Neural progenitor cell (in vitro differentiated cells): ENCODE measurements at regions not wholly inside any gene's neighbourhood (a gene's known extent, or its start where the extent isn't known, plus 50 kb on each side); places are given as distances from the start of the nearest gene placed in this dataset.
A peak's percentile ranks its signal among the peaks of the same experiment; 100 is the strongest.

ENCODE experiments used
- DNase-seq: peaks from one replicate; pipeline ENCODE4 v3.0.0-alpha.2; 2016; ENCODE audit warnings: low spot score
- H2AFZ ChIP-seq: fragments of 200-600 bp; sonication (generic); replicated peaks from 2 replicates; pipeline ENCODE4 v1.6.1; 2016; ENCODE audit warnings: antibody characterized with exemption
- H3F3A ChIP-seq: fragments of 200-600 bp; sonication (generic); 2 replicates; pipeline ENCODE4 v1.6.1; 2016; ENCODE audit warnings: antibody characterized with exemption, low read depth
- H3K27ac ChIP-seq: fragments of 200-600 bp; sonication (generic); 2 replicates; pipeline ENCODE4 v1.5.1; 2016; ENCODE audit warnings: mild to moderate bottlenecking
- H3K27me3 ChIP-seq: fragments of 200-600 bp; sonication (generic); 2 replicates; pipeline ENCODE4 v1.6.1; 2016; ENCODE audit warnings: mild to moderate bottlenecking, moderate library complexity
- H3K36me3 ChIP-seq: fragments of 200-600 bp; sonication (generic); 2 replicates; pipeline ENCODE4 v1.5.1; 2016
- H3K4me1 ChIP-seq: fragments of 200-600 bp; sonication (generic); 2 replicates; pipeline ENCODE4 v1.6.1; 2016; ENCODE audit warnings: mixed run types
- H3K4me2 ChIP-seq: fragments of 200-600 bp; sonication (generic); 2 replicates; pipeline ENCODE4 v1.6.1; 2016
- H3K4me3 ChIP-seq: fragments of 200-600 bp; sonication (generic); 2 replicates; pipeline ENCODE4 v1.5.1; 2016
- H3K79me2 ChIP-seq: fragments of 200-600 bp; sonication (generic); 2 replicates; pipeline ENCODE4 v1.6.1; 2016; ENCODE audit warnings: low read depth
- H3K9ac ChIP-seq: fragments of 200-600 bp; sonication (generic); 2 replicates; pipeline ENCODE4 v1.6.1; 2016
- H3K9me3 ChIP-seq: fragments of 200-600 bp; sonication (generic); 2 replicates; pipeline ENCODE4 v1.5.1; 2016; ENCODE audit warnings: low read depth
- H4K20me1 ChIP-seq: fragments of 200-600 bp; sonication (generic); 2 replicates; pipeline ENCODE4 v1.6.1; 2016; ENCODE audit warnings: low read depth
- H3K27ac Mint-ChIP-seq: 3 replicates; pipeline ENCODE4 v1.8.0; 2021; ENCODE audit warnings: mixed read lengths
- H3K27me3 Mint-ChIP-seq: 2 replicates; pipeline ENCODE4 v1.8.0; 2022; ENCODE audit warnings: low read depth, mild to moderate bottlenecking, inconsistent platforms, moderate library complexity, mixed read lengths; ENCODE audit not compliant: insufficient read depth
- H3K36me3 Mint-ChIP-seq: 3 replicates; pipeline ENCODE4 v1.8.0; 2021; ENCODE audit warnings: mixed read lengths
- H3K4me1 Mint-ChIP-seq: 3 replicates; pipeline ENCODE4 v1.8.0; 2021; ENCODE audit warnings: mixed read lengths
- H3K4me3 Mint-ChIP-seq: 3 replicates; pipeline ENCODE4 v1.8.0; 2021; ENCODE audit warnings: mild to moderate bottlenecking, moderate library complexity, mixed read lengths
- H3K9me3 Mint-ChIP-seq: 3 replicates; pipeline ENCODE4 v1.8.0; 2020; ENCODE audit warnings: mixed read lengths
- CTCF ChIP-seq: fragments of 200-600 bp; sonication (generic); IDR thresholded peaks from 2 replicates; pipeline ENCODE4 v1.5.1; 2017; ENCODE audit warnings: antibody characterized with exemption, mild to moderate bottlenecking
- EZH2 ChIP-seq: fragments of 200-600 bp; sonication (generic); IDR thresholded peaks from 2 replicates; pipeline ENCODE4 v1.6.1; 2017; ENCODE audit warnings: antibody characterized with exemption, mild to moderate bottlenecking, moderate library complexity
- EZH2phosphoT487 ChIP-seq: fragments of 200-600 bp; sonication (generic); IDR thresholded peaks from 2 replicates; pipeline ENCODE4 v1.6.1; 2017; ENCODE audit warnings: antibody characterized with exemption

- H3K4me3 Mint-ChIP-seq: no peak overlapping the region
- Histone ChIP-seq H3K9me3 (no peaks in the 10 kb centered on the region), H3K9ac (no peak overlapping the region), H2AFZ (peak overlapping the region; percentile 34), H3K4me1 (no peaks in the 10 kb centered on the region), H3K27ac (no peak overlapping the region), H3K79me2 (no peaks in the 10 kb centered on the region), H3K4me3 (no peak overlapping the region), H4K20me1 (no peaks in the 10 kb centered on the region), H3K36me3 (no peaks in the 10 kb centered on the region), H3K27me3 (no peaks in the 10 kb centered on the region), H3F3A (no peaks in the 10 kb centered on the region), H3K4me2 (no peak overlapping the region)
- H3K36me3 Mint-ChIP-seq: peaks cover 2% of the 10 kb centered on the region
- no peak overlapping the region for H3K27ac Mint-ChIP-seq
- H3K27me3 Mint-ChIP-seq: peaks cover 3% of the 10 kb centered on the region
- DNase-seq: no peak
- H3K9me3 Mint-ChIP-seq: peaks cover 5% of the 10 kb centered on the region
- TF ChIP-seq CTCF (no peak), EZH2phosphoT487 (no peak), EZH2 (no peak)
- peaks cover 18% of the 10 kb centered on the region for H3K4me1 Mint-ChIP-seq
Observed at GRCh38 chr5:168073311-168073710, 218.1 kb upstream of the WWC1 start.

GRCh38 chr5:168073991-168074800 lies 217.2 kb upstream of the WWC1 start:
- Histone ChIP-seq H3K4me1 (no peaks in the 10 kb centered on the region), H3K9me3 (no peaks in the 10 kb centered on the region), H3K9ac (no peak overlapping the region), H3K79me2 (no peaks in the 10 kb centered on the region), H3K27me3 (no peaks in the 10 kb centered on the region), H3K4me2 (no peak overlapping the region), H3K4me3 (no peak overlapping the region), H3K27ac (no peak overlapping the region), H4K20me1 (no peaks in the 10 kb centered on the region), H3K36me3 (no peaks in the 10 kb centered on the region), H3F3A (no peaks in the 10 kb centered on the region), H2AFZ (no peak overlapping the region)
- Mint-ChIP-seq H3K4me1 (peaks cover 18% of the 10 kb centered on the region), H3K27me3 (peaks cover 3% of the 10 kb centered on the region), H3K9me3 (peaks cover 5% of the 10 kb centered on the region), H3K4me3 (no peak overlapping the region), H3K36me3 (peaks cover 2% of the 10 kb centered on the region), H3K27ac (peak overlapping the region; percentile 3)
- TF ChIP-seq EZH2phosphoT487 (no peak), CTCF (no peak), EZH2 (no peak)
- DNase-seq: no peak

- no peak for TF ChIP-seq EZH2
- TF ChIP-seq CTCF: no peak
- no peak for TF ChIP-seq EZH2phosphoT487
- no peak overlapping the region for H2AFZ ChIP-seq
- Mint-ChIP-seq H3K4me1 (peaks cover 18% of the 10 kb centered on the region), H3K9me3 (peaks cover 9% of the 10 kb centered on the region), H3K27me3 (peaks cover 3% of the 10 kb centered on the region), H3K27ac (no peak overlapping the region), H3K4me3 (no peak overlapping the region), H3K36me3 (peaks cover 7% of the 10 kb centered on the region)
- no peaks in the 10 kb centered on the region for H3F3A ChIP-seq
- no peak overlapping the region for H3K9ac ChIP-seq
- no peaks in the 10 kb centered on the region for H4K20me1 ChIP-seq
- H3K9me3 ChIP-seq: no peaks in the 10 kb centered on the region
- no peaks in the 10 kb centered on the region for H3K4me1 ChIP-seq
- H3K79me2 ChIP-seq: no peaks in the 10 kb centered on the region
- no peak overlapping the region for H3K4me3 ChIP-seq
- no peak overlapping the region for H3K4me2 ChIP-seq
- no peak overlapping the region for H3K27ac ChIP-seq
- no peak for DNase-seq
- no peaks in the 10 kb centered on the region for H3K36me3 ChIP-seq
- H3K27me3 ChIP-seq: no peaks in the 10 kb centered on the region
Observed at GRCh38 chr5:168075387-168075786, 216.1 kb upstream of the WWC1 start.
